HepG2 (cell line): ENCODE measurements at regions not wholly inside any gene's neighbourhood (a gene's known extent, or its start where the extent isn't known, plus 50 kb on each side); places are given as distances from the start of the nearest gene placed in this dataset.

ENCODE experiments used
- ARID4A ChIP-seq: sonication (generic); formaldehyde crosslinking; IDR thresholded peaks from 2 replicates; pipeline ENCODE4 v1.5.0; 2020; ENCODE audit warnings: mild to moderate bottlenecking, missing genetic modification reagents, borderline replicate concordance
- ASH2L ChIP-seq: fragments of 300-600, 200-600 bp; sonication (generic); IDR thresholded peaks from 2 replicates; pipeline ENCODE4 v1.7.0; 2017; ENCODE audit warnings: low read depth, mild to moderate bottlenecking, moderate library complexity, mixed read lengths, low read length; ENCODE audit not compliant: insufficient read length
- EED ChIP-seq: sonication (generic); formaldehyde crosslinking; IDR thresholded peaks from 2 replicates; pipeline ENCODE4 v1.5.0; 2020; ENCODE audit warnings: mild to moderate bottlenecking, missing genetic modification reagents
- FOXO1 ChIP-seq: sonication (generic); formaldehyde crosslinking; IDR thresholded peaks from 2 replicates; pipeline ENCODE4 v1.4.0; 2020; ENCODE audit warnings: missing genetic modification reagents
- GPN1 ChIP-seq: sonication (generic); formaldehyde crosslinking; IDR thresholded peaks from 2 replicates; pipeline ENCODE4 v1.5.1; 2020; ENCODE audit warnings: missing genetic modification reagents, borderline replicate concordance
- HOXD1 ChIP-seq: sonication (generic); formaldehyde crosslinking; IDR thresholded peaks from 2 replicates; pipeline ENCODE4 v1.5.0; 2020; ENCODE audit warnings: missing genetic modification reagents
- KDM1A ChIP-seq: IDR thresholded peaks from 2 replicates; pipeline ENCODE4 v1.6.1; 2016; ENCODE audit warnings: missing compliant biosample characterization
- MAZ ChIP-seq, 2 experiments: sonication (generic) in 1 of 2; formaldehyde crosslinking in 1 of 2; IDR thresholded peaks; 2 replicates each; pipeline versions ENCODE4 v1.5.0 to v1.6.1; 2012 to 2020; ENCODE audit warnings: low read depth in 2 of 2, mild to moderate bottlenecking in 2 of 2, borderline replicate concordance in 1 of 2, improper control_type of control experiment in 1 of 2, low read length in 1 of 2, missing genetic modification reagents in 1 of 2, moderate library complexity in 1 of 2
- NBN ChIP-seq: fragments of 450-650 bp; conservative IDR thresholded peaks from 2 replicates; pipeline ENCODE4 v1.6.1; 2017
- RBM39 ChIP-seq: fragments of 200-400 bp; formaldehyde crosslinking; IDR thresholded peaks from one replicate; pipeline ENCODE4 v1.6.1; 2018; ENCODE audit warnings: antibody characterized with exemption, mild to moderate bottlenecking, low read depth, low read length; ENCODE audit not compliant: poor library complexity, severe bottlenecking
- RFX5 ChIP-seq: IDR thresholded peaks from 2 replicates; pipeline ENCODE4 v1.6.1; 2011; ENCODE audit warnings: low read depth, low read length, improper control_type of control experiment
- RNF2 ChIP-seq: fragments of 450-650 bp; conservative IDR thresholded peaks from 2 replicates; pipeline ENCODE4 v1.6.1; 2016; ENCODE audit warnings: low read depth
- TEF ChIP-seq: sonication (generic); formaldehyde crosslinking; IDR thresholded peaks from 2 replicates; pipeline ENCODE4 v1.5.0; 2020; ENCODE audit warnings: missing genetic modification reagents
- ZBTB7A ChIP-seq: sonication (generic); formaldehyde crosslinking; IDR thresholded peaks from 2 replicates; pipeline ENCODE4 v1.8.0; 2022; ENCODE audit warnings: mild to moderate bottlenecking, missing genetic modification reagents
- ZKSCAN8 ChIP-seq: IDR thresholded peaks from 2 replicates; pipeline ENCODE4 v1.6.1; 2016; ENCODE audit warnings: borderline replicate concordance, missing genetic modification reagents, missing compliant biosample characterization
- ZNF317 ChIP-seq: sonication (generic); formaldehyde crosslinking; IDR thresholded peaks from 2 replicates; pipeline ENCODE4 v1.5.0; 2020; ENCODE audit warnings: mild to moderate bottlenecking, missing genetic modification reagents
- ZNF431 ChIP-seq: sonication (generic); formaldehyde crosslinking; IDR thresholded peaks from 2 replicates; pipeline ENCODE4 v1.9.0; 2022; ENCODE audit warnings: missing genetic modification reagents, low read depth, mild to moderate bottlenecking, borderline replicate concordance
- ZNF460 ChIP-seq: sonication (generic); formaldehyde crosslinking; IDR thresholded peaks from 2 replicates; pipeline ENCODE4 v1.5.1; 2020; ENCODE audit warnings: missing genetic modification reagents, mild to moderate bottlenecking, borderline replicate concordance
- ZNF564 ChIP-seq: sonication (generic); formaldehyde crosslinking; IDR thresholded peaks from 2 replicates; pipeline ENCODE4 v1.8.1; 2023; ENCODE audit warnings: mild to moderate bottlenecking, missing genetic modification reagents
- ZNF580 ChIP-seq: IDR thresholded peaks from 2 replicates; pipeline ENCODE4 v1.6.1; 2016; ENCODE audit warnings: low read depth, borderline replicate concordance
- TF ChIP-seq, protein P1 (sequence below): sonication (generic); formaldehyde crosslinking; conservative IDR thresholded peaks from 2 replicates; pipeline ENCODE4 v1.8.0; 2022; ENCODE audit warnings: mild to moderate bottlenecking, moderate library complexity, missing genetic modification reagents

- TF ChIP-seq MAZ (IDR thresholded peaks at IDR 0.05; ENCODE audit: borderline replicate concordance, low read depth, low read length) (0 out of 2 replicates have a peak, but pooled peaks have one; percentile 37), MAZ (CRISPR knock-in tag; IDR thresholded peaks at IDR 0.05; ENCODE audit: low read depth) (peak; percentile 95), FOXO1 (CRISPR knock-in tag) (peak; percentile 83), ARID4A (CRISPR knock-in tag) (peak; percentile 91), TEF (no peak), ZNF317 (CRISPR knock-in tag) (peak; percentile 45; the same call in 1 of the 2 replicates), KDM1A (CRISPR knock-in tag) (peak; percentile 27; the same call in 1 of the 2 replicates), ZNF580 (peak; percentile 89), NBN (no peak), ZKSCAN8 (CRISPR knock-in tag) (peak; percentile 94), ZBTB7A (0 out of 2 replicates have a peak, but pooled peaks have one; percentile 35), EED (CRISPR knock-in tag) (peak; percentile 98), RFX5 (0 out of 2 replicates have a peak, but pooled peaks have one; percentile 29), GPN1 (CRISPR knock-in tag) (no peak), ZNF460 (CRISPR knock-in tag) (no peak; the same call in 1 of the 2 replicates), HOXD1 (peak; percentile 55; the same call in 1 of the 2 replicates), ZNF431 (CRISPR knock-in tag) (peak; percentile 77; the same call in 1 of the 2 replicates), ZNF564 (CRISPR knock-in tag) (peak; percentile 90), ASH2L (peak; percentile 76), RNF2 (peak; percentile 94), RBM39 (peak; percentile 91)
- TF ChIP-seq, protein P1, sequence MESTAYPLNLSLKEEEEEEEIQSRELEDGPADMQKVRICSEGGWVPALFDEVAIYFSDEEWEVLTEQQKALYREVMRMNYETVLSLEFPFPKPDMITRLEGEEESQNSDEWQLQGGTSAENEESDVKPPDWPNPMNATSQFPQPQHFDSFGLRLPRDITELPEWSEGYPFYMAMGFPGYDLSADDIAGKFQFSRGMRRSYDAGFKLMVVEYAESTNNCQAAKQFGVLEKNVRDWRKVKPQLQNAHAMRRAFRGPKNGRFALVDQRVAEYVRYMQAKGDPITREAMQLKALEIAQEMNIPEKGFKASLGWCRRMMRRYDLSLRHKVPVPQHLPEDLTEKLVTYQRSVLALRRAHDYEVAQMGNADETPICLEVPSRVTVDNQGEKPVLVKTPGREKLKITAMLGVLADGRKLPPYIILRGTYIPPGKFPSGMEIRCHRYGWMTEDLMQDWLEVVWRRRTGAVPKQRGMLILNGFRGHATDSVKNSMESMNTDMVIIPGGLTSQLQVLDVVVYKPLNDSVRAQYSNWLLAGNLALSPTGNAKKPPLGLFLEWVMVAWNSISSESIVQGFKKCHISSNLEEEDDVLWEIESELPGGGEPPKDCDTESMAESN = peak; percentile 97
These were observed 82.5 kb downstream of the HHIPL2 start (continued) for GRCh38 chr1:222465211-222466041.
